SK-N-SH (cell line): ENCODE measurements at regions not wholly inside any gene's neighbourhood (a gene's known extent, or its start where the extent isn't known, plus 50 kb on each side); places are given as distances from the start of the nearest gene placed in this dataset.

Experiments used
- CTCF ChIA-PET: fragments of 300-600, 350-600 bp; formaldehyde crosslinking; extraction: SDS; loops from one replicate; lab custom pipeline; 2021; lab: Yijun Ruan, JAX
- POLR2A ChIA-PET: fragments of 350-600 bp; sonication (Branson Sonifier 250); formaldehyde crosslinking; extraction: SDS; loops from one replicate; lab custom pipeline; 2020; ENCODE audit warnings: antibody characterized with exemption, inconsistent platforms; lab: Yijun Ruan, JAX
- DNase-seq: peaks from one replicate; pipeline ENCODE4 v3.0.0; 2012
- H2AFZ ChIP-seq: fragments of 200-600 bp; sonication (generic); 2 replicates; pipeline ENCODE4 v1.8.1; 2016; ENCODE audit warnings: antibody characterized with exemption, mild to moderate bottlenecking, low read depth
- H3F3A ChIP-seq: fragments of 200-600 bp; sonication (generic); replicated peaks from 2 replicates; pipeline ENCODE3; 2016; ENCODE audit warnings: antibody characterized with exemption, mild to moderate bottlenecking; ENCODE audit not compliant: insufficient read depth
- H3K27ac ChIP-seq, 2 experiments: fragments of 200-500 bp in 1 of 2; fragments of 200-600 bp in 1 of 2; sonication (Bioruptor generic) in 1 of 2; sonication (generic), shearing (Covaris generic) in 1 of 2; 2 replicates each; pipeline versions ENCODE4 v1.5.1 to v1.6.1; 2014 to 2016; ENCODE audit warnings: low read depth in 2 of 2, inconsistent platforms in 1 of 2, low read length in 1 of 2, mild to moderate bottlenecking in 1 of 2, mixed read lengths in 1 of 2
- H3K27me3 ChIP-seq: fragments of 200-600 bp; sonication (generic), shearing (Covaris generic); 2 replicates; pipeline ENCODE4 v1.6.1; 2016; ENCODE audit warnings: mixed run types; ENCODE audit not compliant: insufficient read depth
- H3K36me3 ChIP-seq, 2 experiments: fragments of 200-500 bp in 1 of 2; fragments of 200-600 bp in 1 of 2; sonication (Bioruptor generic) in 1 of 2; sonication (generic) in 1 of 2; replicated peaks in 1 of 2; 2 replicates each; pipeline versions ENCODE3 to v1.5.1; 2014 to 2016; ENCODE audit warnings: low read length in 1 of 2, mild to moderate bottlenecking in 1 of 2; ENCODE audit not compliant: insufficient read depth in 2 of 2, control insufficient read depth in 1 of 2
- H3K4me1 ChIP-seq, 2 experiments: fragments of 200-500 bp in 1 of 2; fragments of 200-600 bp in 1 of 2; sonication (Bioruptor generic) in 1 of 2; sonication (generic), shearing (Covaris generic) in 1 of 2; 2 replicates each; pipeline versions ENCODE4 v1.5.1 to v1.6.1; 2014 to 2016; ENCODE audit warnings: low read depth in 1 of 2, low read length in 1 of 2, mixed run types in 1 of 2; ENCODE audit not compliant: insufficient read depth in 2 of 2, control insufficient read depth in 1 of 2
- H3K4me2 ChIP-seq: fragments of 200-600 bp; sonication (generic), shearing (Covaris generic); 2 replicates; pipeline ENCODE4 v1.6.1; 2017; ENCODE audit warnings: mixed run types
- H3K4me3 ChIP-seq, 2 experiments: fragments of 200-500 bp in 1 of 2; fragments of 200-600 bp in 1 of 2; sonication (Bioruptor generic) in 1 of 2; sonication (generic), shearing (Covaris generic) in 1 of 2; 2 replicates each; pipeline versions ENCODE4 v1.5.1 to v1.8.1; 2014 to 2016; ENCODE audit warnings: low read depth in 2 of 2, inconsistent platforms in 1 of 2, low read length in 1 of 2, mild to moderate bottlenecking in 1 of 2, mixed read lengths in 1 of 2, moderate library complexity in 1 of 2
- H3K79me2 ChIP-seq: fragments of 200-600 bp; sonication (generic); 2 replicates; pipeline ENCODE4 v1.8.1; 2017; ENCODE audit warnings: mild to moderate bottlenecking; ENCODE audit not compliant: insufficient read depth
- H3K9ac ChIP-seq: fragments of 200-600 bp; sonication (generic); 2 replicates; pipeline ENCODE4 v1.6.1; 2017; ENCODE audit warnings: mixed run types
- H3K9me2 ChIP-seq: fragments of 200-600 bp; sonication (generic); 2 replicates; pipeline ENCODE4 v1.6.1; 2017; ENCODE audit warnings: mixed run types
- H3K9me3 ChIP-seq: fragments of 200-600 bp; sonication (generic); 2 replicates; pipeline ENCODE4 v1.6.1; 2017; ENCODE audit warnings: mixed run types, mild to moderate bottlenecking, moderate library complexity
- H4K20me1 ChIP-seq: fragments of 200-600 bp; sonication (generic); 2 replicates; pipeline ENCODE4 v1.6.1; 2017; ENCODE audit warnings: mild to moderate bottlenecking, mixed run types; ENCODE audit not compliant: insufficient read depth
- CHD2 ChIP-seq: fragments of 150-350 bp; IDR thresholded peaks from 2 replicates; pipeline ENCODE4 v1.6.1; 2018; ENCODE audit warnings: low read length; ENCODE audit not compliant: partially characterized antibody
- ELF1 ChIP-seq: IDR thresholded peaks from 2 replicates; pipeline ENCODE4 v1.4.0; 2012
- EP300 ChIP-seq, 2 experiments: IDR thresholded peaks; 2 replicates each; pipeline versions ENCODE4 v1.4.0 to v1.6.1; 2012; ENCODE audit warnings: borderline replicate concordance in 1 of 2, low read depth in 1 of 2, low read length in 1 of 2
- EZH2phosphoT487 ChIP-seq: fragments of 200-600 bp; sonication (generic); IDR thresholded peaks from 2 replicates; pipeline ENCODE4 v1.6.1; 2017; ENCODE audit warnings: low read depth, mixed run types, mild to moderate bottlenecking, antibody characterized with exemption, moderate library complexity, borderline replicate concordance
- NFIC ChIP-seq: IDR thresholded peaks from 2 replicates; pipeline ENCODE4 v1.4.0; 2012; ENCODE audit warnings: borderline replicate concordance
- RFX5 ChIP-seq: IDR thresholded peaks from 2 replicates; pipeline ENCODE4 v1.6.1; 2012; ENCODE audit warnings: mild to moderate bottlenecking, improper control_type of control experiment, low read length
- TCF12 ChIP-seq: IDR thresholded peaks from 2 replicates; pipeline ENCODE4 v1.4.0; 2012
- TEAD4 ChIP-seq: IDR thresholded peaks from 2 replicates; pipeline ENCODE4 v1.4.0; 2012; ENCODE audit warnings: mild to moderate bottlenecking, borderline replicate concordance; ENCODE audit not compliant: insufficient read depth
- WGBS: methylation state at CpG from one replicate; pipeline ENCODE4 v1.1.6; 2017; ENCODE audit warnings: low lambda C conversion rate; 5-methylcytosine and 5-hydroxymethylcytosine counted together
- TF ChIP-seq, protein P1 (sequence below): IDR thresholded peaks from 2 replicates; pipeline ENCODE4; 2012
- TF ChIP-seq, protein P2 (sequence below): IDR thresholded peaks from 2 replicates; pipeline ENCODE4 v1.4.0; 2012; ENCODE audit warnings: low read depth
- TF ChIP-seq, protein P3 (sequence below): IDR thresholded peaks from 2 replicates; pipeline ENCODE4 v1.4.0; 2012; ENCODE audit warnings: low read depth, borderline replicate concordance
- TF ChIP-seq, protein P4 (sequence below): fragments of 150-350 bp; IDR thresholded peaks from 2 replicates; pipeline ENCODE4 v1.6.1; 2017; ENCODE audit warnings: antibody characterized with exemption, low read length, low read depth, borderline replicate concordance
- TF ChIP-seq, protein P5 (sequence below): IDR thresholded peaks from 2 replicates; pipeline ENCODE4 v1.6.1; 2012; ENCODE audit warnings: mild to moderate bottlenecking, low read depth, low read length, moderate library complexity

DNA sequence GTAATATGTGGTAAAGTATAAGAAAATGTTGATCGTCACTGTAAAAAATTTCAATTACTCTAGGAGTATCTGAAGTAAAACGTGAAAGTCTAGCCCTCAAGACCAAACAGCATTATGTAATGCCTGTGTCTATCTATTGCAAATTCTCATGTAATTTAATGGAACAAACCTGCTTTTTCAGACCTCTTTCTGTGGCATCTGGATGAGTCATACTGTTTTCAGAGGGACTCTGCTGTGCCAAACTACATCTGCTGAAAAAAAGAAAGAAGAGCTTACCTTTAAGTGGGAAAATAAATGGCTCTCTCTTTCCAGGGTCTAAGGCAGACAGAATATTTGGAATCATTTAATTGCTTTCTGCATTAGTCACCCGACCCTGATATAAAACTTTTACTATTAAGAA, 89.8 kb upstream of the ARMCX2 start:
- ChIA-PET CTCF (interaction anchor here (0.8 to 1.5 kb wide), 2 partner anchors 9 to 50 kb away, joined by 3 to 6 read pairs; no protein-coding TSS in a partner anchor), POLR2A (no interaction called here)
- Histone ChIP-seq H3K4me2 (no peak overlapping the region), H3K9ac (no peak overlapping the region), H3K9me2 (no peaks in the 10 kb centered on the region), H4K20me1 (no peaks in the 10 kb centered on the region), H3K27me3 (no peaks in the 10 kb centered on the region), H2AFZ (no peak overlapping the region), H3K4me1 (no peaks in the 10 kb centered on the region), H3K79me2 (no peaks in the 10 kb centered on the region), H3K27ac (no peak overlapping the region), H3K9me3 (no peaks in the 10 kb centered on the region), H3K36me3 (no peaks in the 10 kb centered on the region), H3F3A (no peaks in the 10 kb centered on the region), H3K4me3 (no peak overlapping the region)
- DNase-seq: no peak
- 17% methylated on average over 3 of the region's 3 CpGs for WGBS
- TF ChIP-seq NFIC (no peak), TEAD4 (no peak), RFX5 (no peak), TCF12 (no peak), ELF1 (no peak), EP300 (IDR thresholded peaks at IDR 0.05; ENCODE audit: borderline replicate concordance in 1 of 2, low read depth in 1 of 2, low read length in 1 of 2) (no peak), EZH2phosphoT487 (no peak)
- TF ChIP-seq, protein P1, sequence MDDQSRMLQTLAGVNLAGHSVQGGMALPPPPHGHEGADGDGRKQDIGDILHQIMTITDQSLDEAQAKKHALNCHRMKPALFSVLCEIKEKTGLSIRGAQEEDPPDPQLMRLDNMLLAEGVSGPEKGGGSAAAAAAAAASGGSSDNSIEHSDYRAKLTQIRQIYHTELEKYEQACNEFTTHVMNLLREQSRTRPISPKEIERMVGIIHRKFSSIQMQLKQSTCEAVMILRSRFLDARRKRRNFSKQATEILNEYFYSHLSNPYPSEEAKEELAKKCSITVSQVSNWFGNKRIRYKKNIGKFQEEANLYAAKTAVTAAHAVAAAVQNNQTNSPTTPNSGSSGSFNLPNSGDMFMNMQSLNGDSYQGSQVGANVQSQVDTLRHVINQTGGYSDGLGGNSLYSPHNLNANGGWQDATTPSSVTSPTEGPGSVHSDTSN: no peak
- TF ChIP-seq, protein P2, sequence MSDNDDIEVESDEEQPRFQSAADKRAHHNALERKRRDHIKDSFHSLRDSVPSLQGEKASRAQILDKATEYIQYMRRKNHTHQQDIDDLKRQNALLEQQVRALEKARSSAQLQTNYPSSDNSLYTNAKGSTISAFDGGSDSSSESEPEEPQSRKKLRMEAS: no peak
- TF ChIP-seq, protein P3, sequence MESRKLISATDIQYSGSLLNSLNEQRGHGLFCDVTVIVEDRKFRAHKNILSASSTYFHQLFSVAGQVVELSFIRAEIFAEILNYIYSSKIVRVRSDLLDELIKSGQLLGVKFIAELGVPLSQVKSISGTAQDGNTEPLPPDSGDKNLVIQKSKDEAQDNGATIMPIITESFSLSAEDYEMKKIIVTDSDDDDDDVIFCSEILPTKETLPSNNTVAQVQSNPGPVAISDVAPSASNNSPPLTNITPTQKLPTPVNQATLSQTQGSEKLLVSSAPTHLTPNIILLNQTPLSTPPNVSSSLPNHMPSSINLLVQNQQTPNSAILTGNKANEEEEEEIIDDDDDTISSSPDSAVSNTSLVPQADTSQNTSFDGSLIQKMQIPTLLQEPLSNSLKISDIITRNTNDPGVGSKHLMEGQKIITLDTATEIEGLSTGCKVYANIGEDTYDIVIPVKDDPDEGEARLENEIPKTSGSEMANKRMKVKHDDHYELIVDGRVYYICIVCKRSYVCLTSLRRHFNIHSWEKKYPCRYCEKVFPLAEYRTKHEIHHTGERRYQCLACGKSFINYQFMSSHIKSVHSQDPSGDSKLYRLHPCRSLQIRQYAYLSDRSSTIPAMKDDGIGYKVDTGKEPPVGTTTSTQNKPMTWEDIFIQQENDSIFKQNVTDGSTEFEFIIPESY: no peak

DNA sequence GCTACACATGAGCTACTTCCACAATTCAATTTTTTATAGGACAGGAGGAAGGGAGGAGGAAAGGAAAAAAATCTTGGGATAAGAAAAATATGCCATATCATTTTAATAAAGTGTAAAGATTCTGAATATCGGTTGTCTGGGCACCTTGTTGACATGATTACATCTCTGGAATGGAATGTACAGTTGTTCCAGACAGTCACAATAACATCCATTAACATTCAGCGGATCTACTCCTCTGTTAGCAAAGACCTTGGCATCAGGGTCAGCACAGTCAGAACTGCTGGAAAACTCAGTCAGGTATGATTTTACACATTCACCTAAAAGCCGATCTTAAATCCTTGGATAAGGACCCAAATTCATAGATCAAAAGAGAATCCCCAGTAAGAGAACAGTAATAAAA, 85.4 kb upstream of the ARMCX2 start:
- Histone ChIP-seq H3K79me2 (no peaks in the 10 kb centered on the region), H3K27me3 (no peaks in the 10 kb centered on the region), H3K9me2 (no peaks in the 10 kb centered on the region), H3K9me3 (no peaks in the 10 kb centered on the region), H3K4me2 (no peak overlapping the region), H3K36me3 (no peaks in the 10 kb centered on the region), H3K9ac (no peak overlapping the region), H3K4me3 (no peak overlapping the region), H3F3A (no peaks in the 10 kb centered on the region), H2AFZ (no peak overlapping the region), H4K20me1 (no peaks in the 10 kb centered on the region), H3K4me1 (no peaks in the 10 kb centered on the region), H3K27ac (no peak overlapping the region)
- TF ChIP-seq EP300 (IDR thresholded peaks at IDR 0.05; ENCODE audit: borderline replicate concordance in 1 of 2, low read depth in 1 of 2, low read length in 1 of 2) (no peak), ELF1 (no peak), CHD2 (no peak)
- TF ChIP-seq, protein P3: no peak
- TF ChIP-seq, protein P1: no peak
- TF ChIP-seq, protein P4, sequence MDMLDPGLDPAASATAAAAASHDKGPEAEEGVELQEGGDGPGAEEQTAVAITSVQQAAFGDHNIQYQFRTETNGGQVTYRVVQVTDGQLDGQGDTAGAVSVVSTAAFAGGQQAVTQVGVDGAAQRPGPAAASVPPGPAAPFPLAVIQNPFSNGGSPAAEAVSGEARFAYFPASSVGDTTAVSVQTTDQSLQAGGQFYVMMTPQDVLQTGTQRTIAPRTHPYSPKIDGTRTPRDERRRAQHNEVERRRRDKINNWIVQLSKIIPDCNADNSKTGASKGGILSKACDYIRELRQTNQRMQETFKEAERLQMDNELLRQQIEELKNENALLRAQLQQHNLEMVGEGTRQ: no peak
- TF ChIP-seq, protein P5, sequence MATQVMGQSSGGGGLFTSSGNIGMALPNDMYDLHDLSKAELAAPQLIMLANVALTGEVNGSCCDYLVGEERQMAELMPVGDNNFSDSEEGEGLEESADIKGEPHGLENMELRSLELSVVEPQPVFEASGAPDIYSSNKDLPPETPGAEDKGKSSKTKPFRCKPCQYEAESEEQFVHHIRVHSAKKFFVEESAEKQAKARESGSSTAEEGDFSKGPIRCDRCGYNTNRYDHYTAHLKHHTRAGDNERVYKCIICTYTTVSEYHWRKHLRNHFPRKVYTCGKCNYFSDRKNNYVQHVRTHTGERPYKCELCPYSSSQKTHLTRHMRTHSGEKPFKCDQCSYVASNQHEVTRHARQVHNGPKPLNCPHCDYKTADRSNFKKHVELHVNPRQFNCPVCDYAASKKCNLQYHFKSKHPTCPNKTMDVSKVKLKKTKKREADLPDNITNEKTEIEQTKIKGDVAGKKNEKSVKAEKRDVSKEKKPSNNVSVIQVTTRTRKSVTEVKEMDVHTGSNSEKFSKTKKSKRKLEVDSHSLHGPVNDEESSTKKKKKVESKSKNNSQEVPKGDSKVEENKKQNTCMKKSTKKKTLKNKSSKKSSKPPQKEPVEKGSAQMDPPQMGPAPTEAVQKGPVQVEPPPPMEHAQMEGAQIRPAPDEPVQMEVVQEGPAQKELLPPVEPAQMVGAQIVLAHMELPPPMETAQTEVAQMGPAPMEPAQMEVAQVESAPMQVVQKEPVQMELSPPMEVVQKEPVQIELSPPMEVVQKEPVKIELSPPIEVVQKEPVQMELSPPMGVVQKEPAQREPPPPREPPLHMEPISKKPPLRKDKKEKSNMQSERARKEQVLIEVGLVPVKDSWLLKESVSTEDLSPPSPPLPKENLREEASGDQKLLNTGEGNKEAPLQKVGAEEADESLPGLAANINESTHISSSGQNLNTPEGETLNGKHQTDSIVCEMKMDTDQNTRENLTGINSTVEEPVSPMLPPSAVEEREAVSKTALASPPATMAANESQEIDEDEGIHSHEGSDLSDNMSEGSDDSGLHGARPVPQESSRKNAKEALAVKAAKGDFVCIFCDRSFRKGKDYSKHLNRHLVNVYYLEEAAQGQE: no peak
- no peak for DNase-seq
- CTCF ChIA-PET: no interaction called here
- POLR2A ChIA-PET: no interaction called here
- 25% methylated on average over 3 of the region's 3 CpGs for WGBS
